CD14-positive monocyte (primary cell): ENCODE measurements at regions not wholly inside any gene's neighbourhood (a gene's known extent, or its start where the extent isn't known, plus 50 kb on each side); places are given as distances from the start of the nearest gene placed in this dataset.
"Not testable (repeated sequence)": the region's sequence is repeated elsewhere in the genome, so short reads cannot be mapped to it uniquely, and the experiment has no call there.

Experiments used
- DNase-seq, 3 donors: peaks; one replicate each; pipeline ENCODE4 v3.0.0-alpha.2; 2011 to 2022
- H2AFZ ChIP-seq: 2 replicates; pipeline ENCODE4 v1.6.0; 2012; ENCODE audit warnings: mild to moderate bottlenecking, low read depth, low read length, inconsistent platforms; ENCODE audit not compliant: insufficient read depth, poor library complexity, severe bottlenecking
- H3K27ac ChIP-seq, 2 donors: 1 replicate in 1 of 2; 2 replicates in 1 of 2; pipeline ENCODE4 v1.5.1; 2012 to 2013; ENCODE audit warnings: low read length in 2 of 2, control low read depth in 1 of 2, inconsistent platforms in 1 of 2, low read depth in 1 of 2, mild to moderate bottlenecking in 1 of 2
- H3K27me3 ChIP-seq, 2 donors: one replicate each; pipeline versions ENCODE4 v1.6.0 to v1.6.1; 2011 to 2013; ENCODE audit warnings: low read length in 2 of 2; ENCODE audit not compliant: control insufficient read depth in 2 of 2, insufficient read depth in 2 of 2
- H3K36me3 ChIP-seq, 2 donors: replicated peaks in 1 of 2; 1 replicate in 1 of 2; 2 replicates in 1 of 2; pipeline versions ENCODE4 v1.5.1 to v1.6.1; 2012 to 2013; ENCODE audit warnings: low read length in 2 of 2, control low read depth in 1 of 2, inconsistent platforms in 1 of 2, mild to moderate bottlenecking in 1 of 2; ENCODE audit not compliant: insufficient read depth in 2 of 2, control insufficient read depth in 1 of 2
- H3K4me1 ChIP-seq, 2 donors: 1 replicate in 1 of 2; 2 replicates in 1 of 2; pipeline versions ENCODE4 v1.5.1 to v1.6.1; 2012 to 2013; ENCODE audit warnings: low read length in 2 of 2, control low read depth in 1 of 2, inconsistent platforms in 1 of 2, mild to moderate bottlenecking in 1 of 2, moderate library complexity in 1 of 2; ENCODE audit not compliant: insufficient read depth in 2 of 2, control insufficient read depth in 1 of 2
- H3K4me2 ChIP-seq: replicated peaks from 2 replicates; pipeline ENCODE3; 2012; ENCODE audit warnings: low read length, moderate library complexity, mild to moderate bottlenecking; ENCODE audit not compliant: poor library complexity, severe bottlenecking; ENCODE audit errors: extremely low read depth
- H3K4me3 ChIP-seq, 3 experiments: fragments of 200-600 bp in 1 of 3; sonication (generic) in 1 of 3; replicated peaks in 1 of 3; 1 replicate in 2 of 3; 2 replicates in 1 of 3; pipeline ENCODE4 v1.5.1; 2011 to 2013; ENCODE audit warnings: low read length in 3 of 3, mild to moderate bottlenecking in 3 of 3, control low read depth in 2 of 3, low read depth in 2 of 3, inconsistent platforms in 1 of 3, moderate library complexity in 1 of 3
- H3K79me2 ChIP-seq: 2 replicates; pipeline ENCODE4 v1.6.0; 2012; ENCODE audit warnings: mild to moderate bottlenecking, control low read depth, inconsistent platforms, low read length, moderate library complexity; ENCODE audit not compliant: insufficient read depth
- H3K9ac ChIP-seq: 2 replicates; pipeline ENCODE4 v1.6.0; 2017; ENCODE audit warnings: low read length, mild to moderate bottlenecking; ENCODE audit not compliant: insufficient read depth, poor library complexity, severe bottlenecking
- H3K9me3 ChIP-seq, 2 donors: replicated peaks in 1 of 2; 1 replicate in 1 of 2; 2 replicates in 1 of 2; pipeline versions ENCODE4 v1.5.1 to v1.6.1; 2012 to 2013; ENCODE audit warnings: low read length in 2 of 2, control low read depth in 1 of 2; ENCODE audit not compliant: control insufficient read depth in 1 of 2, insufficient read depth in 1 of 2
- H4K20me1 ChIP-seq: 2 replicates; pipeline ENCODE4 v1.6.0; 2012; ENCODE audit warnings: mild to moderate bottlenecking, low read length, control low read depth, moderate library complexity; ENCODE audit not compliant: insufficient read depth
- H3K27ac Mint-ChIP-seq, 7 donors: one replicate each; pipeline ENCODE4 v1.8.0; 2020; ENCODE audit warnings: mild to moderate bottlenecking in 7 of 7, mixed read lengths in 7 of 7, moderate library complexity in 6 of 7, inconsistent platforms in 2 of 7
- H3K27me3 Mint-ChIP-seq, 3 donors: one replicate each; pipeline ENCODE4 v1.8.0; 2021 to 2022; ENCODE audit warnings: low read depth in 3 of 3, mild to moderate bottlenecking in 3 of 3, mixed read lengths in 3 of 3, moderate library complexity in 3 of 3, inconsistent platforms in 1 of 3
- H3K36me3 Mint-ChIP-seq, 2 donors: one replicate each; pipeline ENCODE4 v1.8.0; 2020; ENCODE audit warnings: mixed read lengths in 2 of 2, inconsistent platforms in 1 of 2, mild to moderate bottlenecking in 1 of 2
- H3K4me1 Mint-ChIP-seq: one replicate; pipeline ENCODE4 v1.8.0; 2020; ENCODE audit warnings: mild to moderate bottlenecking, mixed read lengths
- H3K4me3 Mint-ChIP-seq, 2 donors: one replicate each; pipeline ENCODE4 v1.8.0; 2020; ENCODE audit warnings: mild to moderate bottlenecking in 2 of 2, mixed read lengths in 2 of 2, moderate library complexity in 1 of 2
- H3K9me3 Mint-ChIP-seq, 7 donors: one replicate each; pipeline ENCODE4 v1.8.0; 2020 to 2022; ENCODE audit warnings: mixed read lengths in 7 of 7, mild to moderate bottlenecking in 6 of 7, moderate library complexity in 6 of 7, inconsistent platforms in 2 of 7
- WGBS: methylation state at CpG from one replicate; pipeline ENCODE4 v1.1.5; 2013; ENCODE audit warnings: missing lambda C conversion rate; ENCODE audit not compliant: insufficient coverage; 5-methylcytosine and 5-hydroxymethylcytosine counted together
- intact Hi-C, 2 donors: fragments of 100-400 bp; cut with micrococcal nuclease; formaldehyde crosslinking; loops; one replicate each; pipeline versions ENCODE4 v1.15.0 to v1.15.1; 2023
- TF ChIP-seq, protein P1 (sequence below): fragments of 200-600 bp; IDR thresholded peaks from one replicate; pipeline ENCODE4 v1.8.0; 2022; ENCODE audit warnings: antibody characterized with exemption, mild to moderate bottlenecking

DNA sequence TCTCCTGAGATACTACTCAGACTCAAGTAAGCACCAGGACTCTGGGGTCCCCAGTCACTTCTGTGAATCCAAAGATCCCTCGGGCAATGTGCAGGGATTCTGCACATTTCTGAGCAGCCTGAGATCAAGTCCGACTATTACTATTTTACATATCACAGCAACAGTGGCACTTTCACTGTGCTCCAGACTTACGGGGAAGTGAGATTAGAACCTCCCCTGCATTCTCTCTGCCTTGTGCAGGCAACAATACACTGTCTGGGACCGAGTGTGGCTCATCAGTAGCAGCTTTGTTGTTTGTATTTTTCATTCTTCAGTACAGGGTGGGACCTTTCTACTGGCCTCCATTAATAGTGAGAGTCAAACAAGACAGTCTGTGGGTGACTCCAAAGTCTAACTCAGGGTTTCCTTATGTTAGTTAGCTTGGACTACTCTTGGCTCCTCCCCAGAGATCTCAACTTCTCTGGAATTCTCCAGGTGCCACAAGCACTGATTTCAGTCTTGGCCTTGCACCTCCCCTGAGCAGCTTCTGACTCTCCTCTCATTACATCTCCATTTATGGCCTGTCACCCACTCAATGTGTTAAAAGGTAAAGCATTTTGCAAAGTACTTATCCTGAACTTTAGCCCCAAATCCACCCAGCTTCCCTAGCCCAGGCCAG lies 76.2 kb upstream of the TOP3B start:
- peaks cover 43 to 46% of the 10 kb centered on the region in 2 donors for H3K4me1 ChIP-seq
- no peak overlapping the region for H3K4me2 ChIP-seq
- no peak overlapping the region for H3K27ac ChIP-seq
- H3K36me3 ChIP-seq = no peaks in the 10 kb centered on the region
- H3K4me3 ChIP-seq = no peak overlapping the region
- no peaks in the 10 kb centered on the region for H3K27me3 ChIP-seq
- TF ChIP-seq, protein P1, sequence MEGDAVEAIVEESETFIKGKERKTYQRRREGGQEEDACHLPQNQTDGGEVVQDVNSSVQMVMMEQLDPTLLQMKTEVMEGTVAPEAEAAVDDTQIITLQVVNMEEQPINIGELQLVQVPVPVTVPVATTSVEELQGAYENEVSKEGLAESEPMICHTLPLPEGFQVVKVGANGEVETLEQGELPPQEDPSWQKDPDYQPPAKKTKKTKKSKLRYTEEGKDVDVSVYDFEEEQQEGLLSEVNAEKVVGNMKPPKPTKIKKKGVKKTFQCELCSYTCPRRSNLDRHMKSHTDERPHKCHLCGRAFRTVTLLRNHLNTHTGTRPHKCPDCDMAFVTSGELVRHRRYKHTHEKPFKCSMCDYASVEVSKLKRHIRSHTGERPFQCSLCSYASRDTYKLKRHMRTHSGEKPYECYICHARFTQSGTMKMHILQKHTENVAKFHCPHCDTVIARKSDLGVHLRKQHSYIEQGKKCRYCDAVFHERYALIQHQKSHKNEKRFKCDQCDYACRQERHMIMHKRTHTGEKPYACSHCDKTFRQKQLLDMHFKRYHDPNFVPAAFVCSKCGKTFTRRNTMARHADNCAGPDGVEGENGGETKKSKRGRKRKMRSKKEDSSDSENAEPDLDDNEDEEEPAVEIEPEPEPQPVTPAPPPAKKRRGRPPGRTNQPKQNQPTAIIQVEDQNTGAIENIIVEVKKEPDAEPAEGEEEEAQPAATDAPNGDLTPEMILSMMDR = no peak
- peak overlapping the region; percentile 53 for H2AFZ ChIP-seq
- no CpG with 5 or more reads among the region's 4 CpGs for WGBS
- no peaks in the 10 kb centered on the region for H4K20me1 ChIP-seq
- intact Hi-C loops = no loop called here
- Mint-ChIP-seq H3K27ac (peak overlapping the region in 1 of 7 donors; percentile 38), H3K4me3 (no peak overlapping the region), H3K27me3 (peaks cover 4 to 10% (median 9%) of the 10 kb centered on the region in 3 donors), H3K36me3 (no peaks in the 10 kb centered on the region), H3K9me3 (peaks cover 0 to 2% (median 0%) of the 10 kb centered on the region in 7 donors), H3K4me1 (peaks cover 40% of the 10 kb centered on the region)
- no peak for DNase-seq
- H3K79me2 ChIP-seq = no peaks in the 10 kb centered on the region
- no peak overlapping the region for H3K9ac ChIP-seq
- no peaks in the 10 kb centered on the region for H3K9me3 ChIP-seq

DNA sequence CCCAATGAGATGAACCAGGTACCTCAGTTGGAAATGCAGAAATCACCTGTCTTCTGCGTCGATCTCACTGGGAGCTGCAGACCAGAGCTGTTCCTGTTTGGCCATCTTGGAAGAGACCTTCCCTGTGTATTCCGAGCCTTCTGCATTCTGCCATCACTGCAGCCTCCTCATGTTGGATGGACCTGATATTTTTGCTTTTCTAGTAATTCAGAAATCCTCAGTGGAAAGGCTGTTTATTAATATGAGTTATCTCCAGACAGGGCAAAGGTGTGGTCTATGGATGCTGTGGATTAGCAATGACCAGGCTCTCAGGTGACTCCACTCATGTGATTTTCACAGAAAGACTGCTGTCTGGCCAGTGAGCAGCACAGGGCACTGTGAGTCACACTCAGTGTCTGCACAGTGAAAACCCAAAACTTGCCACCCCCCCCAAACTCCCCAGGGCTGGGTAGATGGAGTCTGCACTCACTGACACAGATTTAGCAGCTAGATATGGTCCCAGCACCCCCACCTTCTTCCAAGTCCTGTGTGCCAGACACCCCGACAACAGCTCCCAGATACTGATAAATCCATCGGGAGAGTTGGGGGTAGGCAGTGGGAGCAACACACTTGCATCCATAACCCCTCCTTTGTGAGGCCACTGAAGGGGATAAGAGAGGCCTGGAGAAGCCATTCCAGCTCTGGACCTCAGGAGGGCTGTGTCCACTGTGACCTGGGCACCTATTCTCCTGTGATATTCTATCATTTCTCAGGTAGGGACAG lies 75.2 kb upstream of the TOP3B start:
- peaks cover 5 to 10% (median 9%) of the 10 kb centered on the region in 3 donors for H3K27me3 Mint-ChIP-seq
- H3K4me3 Mint-ChIP-seq = no peak overlapping the region
- no peak overlapping the region for H3K4me2 ChIP-seq
- H2AFZ ChIP-seq = no peak overlapping the region
- H4K20me1 ChIP-seq = no peaks in the 10 kb centered on the region
- no peak overlapping the region for H3K9ac ChIP-seq
- H3K9me3 ChIP-seq = no peaks in the 10 kb centered on the region
- TF ChIP-seq, protein P1 = no peak
- no peaks in the 10 kb centered on the region for H3K27me3 ChIP-seq
- H3K4me1 ChIP-seq = peaks cover 34 to 37% of the 10 kb centered on the region in 2 donors
- peaks cover 32% of the 10 kb centered on the region for H3K4me1 Mint-ChIP-seq
- peak overlapping the region in 1 of 7 donors; percentile 3 for H3K27ac Mint-ChIP-seq
- no peak overlapping the region for H3K27ac ChIP-seq
- intact Hi-C loops = no loop called here
- peaks cover 0 to 2% (median 0%) of the 10 kb centered on the region in 7 donors for H3K9me3 Mint-ChIP-seq
- no peaks in the 10 kb centered on the region for H3K36me3 Mint-ChIP-seq
- no peak overlapping the region for H3K4me3 ChIP-seq
- no peaks in the 10 kb centered on the region for H3K36me3 ChIP-seq
- 95% methylated on average over 2 of the region's 5 CpGs for whole genome bisulfite sequencing
- no peak for DNase-seq
- no peaks in the 10 kb centered on the region for H3K79me2 ChIP-seq

DNA sequence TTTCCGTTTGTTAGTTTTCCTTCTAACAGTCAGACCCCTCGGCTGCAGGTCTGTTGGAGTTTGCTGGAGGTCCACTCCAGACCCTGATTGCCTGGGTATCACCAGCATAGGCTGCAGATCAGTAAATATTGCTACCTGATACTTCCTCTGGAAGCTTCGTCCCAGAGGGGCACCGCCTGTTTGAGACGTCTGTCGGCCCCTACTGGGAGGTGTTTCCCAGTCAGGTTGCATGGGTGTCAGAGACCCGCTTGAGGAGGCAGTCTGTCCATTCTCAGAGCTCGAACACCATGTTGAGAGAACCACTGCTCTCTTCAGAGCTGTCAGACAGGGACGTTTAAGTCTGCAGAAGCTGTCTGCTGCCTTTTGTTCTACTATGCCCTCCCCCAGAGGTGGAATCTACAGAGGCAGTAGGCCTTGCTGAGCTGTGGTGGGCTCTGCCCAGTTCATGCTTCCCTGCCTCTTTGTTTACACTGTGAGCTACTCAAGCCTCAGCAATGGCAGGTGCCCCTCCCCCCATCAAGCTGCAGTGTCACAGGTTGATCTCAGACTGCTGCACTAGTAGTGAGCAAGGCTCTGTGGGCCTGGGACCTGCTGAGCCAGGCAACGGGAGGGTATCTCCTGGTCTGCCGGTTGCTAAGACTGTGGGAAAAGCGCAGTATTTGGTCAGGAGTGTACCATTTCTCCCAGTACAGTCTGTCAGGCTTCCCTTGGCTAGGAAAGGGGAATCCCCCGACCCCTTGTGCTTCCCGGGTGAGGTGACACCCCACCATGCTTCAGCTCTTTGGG lies 74.4 kb upstream of the TOP3B start:
- H2AFZ ChIP-seq, H3K36me3 Mint-ChIP-seq, H4K20me1 ChIP-seq, intact Hi-C loops, H3K4me2 ChIP-seq, H3K36me3 ChIP-seq, H3K27me3 ChIP-seq, H3K9ac ChIP-seq, H3K4me3 Mint-ChIP-seq, H3K9me3 ChIP-seq, H3K4me3 ChIP-seq, H3K9me3 Mint-ChIP-seq, DNase-seq, H3K27ac ChIP-seq, H3K79me2 ChIP-seq: not testable (repeated sequence)
- peak overlapping the region in 1 of 7 donors; percentile 43 for H3K27ac Mint-ChIP-seq
- WGBS = 80% methylated on average over 8 of the region's 14 CpGs
- peaks cover 26 to 29% of the 10 kb centered on the region in 2 donors for H3K4me1 ChIP-seq
- peaks cover 27% of the 10 kb centered on the region for H3K4me1 Mint-ChIP-seq
- peaks cover 5 to 14% (median 11%) of the 10 kb centered on the region in 3 donors for H3K27me3 Mint-ChIP-seq
